OCI-LY7 (cell line): ENCODE measurements at regions not wholly inside any gene's neighbourhood (a gene's known extent, or its start where the extent isn't known, plus 50 kb on each side); places are given as distances from the start of the nearest gene placed in this dataset.

ENCODE experiments used
- CTCF ChIP-seq: fragments of 200-600 bp; sonication (generic); conservative IDR thresholded peaks from 2 replicates; pipeline ENCODE4 v1.5.1; 2014; ENCODE audit warnings: mild to moderate bottlenecking, antibody characterized with exemption, low read length, moderate library complexity, mixed read lengths
- EZH2phosphoT487 ChIP-seq: fragments of 200-600 bp; sonication (generic); IDR thresholded peaks from 2 replicates; pipeline ENCODE4 v1.6.1; 2018; ENCODE audit warnings: low read depth, borderline replicate concordance, mild to moderate bottlenecking, mixed run types, antibody characterized with exemption, low read length, moderate library complexity, mixed read lengths

GRCh38 chr18:22709288-22710060 is 223.7 kb upstream of the RBBP8 start:
- TF ChIP-seq CTCF (no peak), EZH2phosphoT487 (no peak)
